IPS DF 6.9 (cell line): ENCODE measurements at regions not wholly inside any gene's neighbourhood (a gene's known extent, or its start where the extent isn't known, plus 50 kb on each side); places are given as distances from the start of the nearest gene placed in this dataset.

Source experiments
- DNase-seq: peaks from one replicate; pipeline ENCODE4 v3.0.0-alpha.2; 2013; ENCODE audit warnings: low read depth, low spot score
- H3K27ac ChIP-seq: one replicate; pipeline ENCODE4 v1.5.1; 2013; ENCODE audit warnings: low read length, control low read depth
- H3K27me3 ChIP-seq: 2 replicates; pipeline ENCODE4 v1.6.1; 2013; ENCODE audit warnings: mild to moderate bottlenecking, low read length; ENCODE audit not compliant: control insufficient read depth, insufficient read depth
- H3K36me3 ChIP-seq: 2 replicates; pipeline ENCODE4 v1.6.1; 2013; ENCODE audit warnings: low read length; ENCODE audit not compliant: control insufficient read depth, insufficient read depth
- H3K4me1 ChIP-seq: 2 replicates; pipeline ENCODE4 v1.6.1; 2013; ENCODE audit warnings: low read length; ENCODE audit not compliant: control insufficient read depth, insufficient read depth
- H3K4me3 ChIP-seq: 2 replicates; pipeline ENCODE4 v1.5.1; 2013; ENCODE audit warnings: mild to moderate bottlenecking, low read length
- H3K9me3 ChIP-seq: 2 replicates; pipeline ENCODE4 v1.6.1; 2013; ENCODE audit warnings: low read length, inconsistent platforms; ENCODE audit not compliant: control insufficient read depth, insufficient read depth
- WGBS: extraction: QIAGEN DNeasy Blood & Tissue Kit; methylation state at CpG from one replicate; pipeline ENCODE4 v1.1.7; 2013; ENCODE audit warnings: mixed read lengths, missing lambda C conversion rate; ENCODE audit not compliant: insufficient read length, insufficient coverage; 5-methylcytosine and 5-hydroxymethylcytosine counted together

- no peak overlapping the region for H3K27ac ChIP-seq
- no peaks in the 10 kb centered on the region for H3K9me3 ChIP-seq
- no peaks in the 10 kb centered on the region for H3K36me3 ChIP-seq
- no peaks in the 10 kb centered on the region for H3K4me1 ChIP-seq
- DNase-seq = no peak
- 100% methylated on average over 1 of the region's 3 CpGs for WGBS
- H3K4me3 ChIP-seq = no peak overlapping the region
- H3K27me3 ChIP-seq = no peaks in the 10 kb centered on the region
Observed at GRCh38 chr4:147303873-147304229, 177.0 kb upstream of the EDNRA start.

- WGBS = no CpG with 5 or more reads among the region's 5 CpGs
- no peaks in the 10 kb centered on the region for H3K9me3 ChIP-seq
Observed at GRCh38 chr4:147307896-147308674, 172.8 kb upstream of the EDNRA start.

GRCh38 chr4:147309434-147309833, 171.5 kb upstream of the EDNRA start:
- no peak for DNase-seq

More at GRCh38 chr4:147307896-147308674, 172.8 kb upstream of the EDNRA start:
- Histone ChIP-seq H3K4me3 (no peak overlapping the region), H3K36me3 (no peaks in the 10 kb centered on the region), H3K27me3 (no peaks in the 10 kb centered on the region), H3K4me1 (no peaks in the 10 kb centered on the region), H3K27ac (no peak overlapping the region)
- DNase-seq = no peak

GRCh38 chr4:147310312-147310711, 170.6 kb upstream of the EDNRA start:
- H3K27me3 ChIP-seq = no peaks in the 10 kb centered on the region
- H3K36me3 ChIP-seq = no peaks in the 10 kb centered on the region
- no peak overlapping the region for H3K27ac ChIP-seq
- H3K4me1 ChIP-seq = no peaks in the 10 kb centered on the region
- H3K4me3 ChIP-seq = no peak overlapping the region
- no peak for DNase-seq
- WGBS = no CpG with 5 or more reads among the region's 4 CpGs
- H3K9me3 ChIP-seq = no peaks in the 10 kb centered on the region

More at GRCh38 chr4:147309434-147309833, 171.5 kb upstream of the EDNRA start:
- Histone ChIP-seq H3K27me3 (no peaks in the 10 kb centered on the region), H3K36me3 (no peaks in the 10 kb centered on the region), H3K4me3 (no peak overlapping the region), H3K9me3 (no peaks in the 10 kb centered on the region), H3K4me1 (no peaks in the 10 kb centered on the region), H3K27ac (no peak overlapping the region)
- WGBS = no CpG with 5 or more reads among the region's 4 CpGs

- Histone ChIP-seq H3K4me3 (no peak overlapping the region), H3K4me1 (no peaks in the 10 kb centered on the region), H3K27ac (no peak overlapping the region), H3K36me3 (no peaks in the 10 kb centered on the region), H3K9me3 (no peaks in the 10 kb centered on the region), H3K27me3 (no peaks in the 10 kb centered on the region)
- no peak for DNase-seq
- WGBS = no CpG with 5 or more reads among the region's 2 CpGs
Observed at GRCh38 chr4:147311956-147312355, 168.9 kb upstream of the EDNRA start.

- H3K36me3 ChIP-seq = no peaks in the 10 kb centered on the region
- no CpG with 5 or more reads among the region's 7 CpGs for WGBS
- no peak for DNase-seq
- no peak overlapping the region for H3K27ac ChIP-seq
- H3K4me1 ChIP-seq = no peaks in the 10 kb centered on the region
- H3K4me3 ChIP-seq = no peak overlapping the region
- H3K27me3 ChIP-seq = no peaks in the 10 kb centered on the region
- no peaks in the 10 kb centered on the region for H3K9me3 ChIP-seq
Observed at GRCh38 chr4:147312376-147313046, 168.4 kb upstream of the EDNRA start.

GRCh38 chr4:147313108-147313507, 167.8 kb upstream of the EDNRA start:
- WGBS = no CpG with 5 or more reads among the region's 1 CpG

GRCh38 chr4:147318586-147318985, 162.3 kb upstream of the EDNRA start:
- DNase-seq = no peak
- H3K36me3 ChIP-seq = no peaks in the 10 kb centered on the region
- no peaks in the 10 kb centered on the region for H3K9me3 ChIP-seq
- H3K27ac ChIP-seq = no peak overlapping the region
- H3K27me3 ChIP-seq = no peaks in the 10 kb centered on the region
- no peak overlapping the region for H3K4me3 ChIP-seq
- H3K4me1 ChIP-seq = no peaks in the 10 kb centered on the region
- no CpG with 5 or more reads among the region's 3 CpGs for WGBS

More at GRCh38 chr4:147313108-147313507, 167.8 kb upstream of the EDNRA start:
- no peak for DNase-seq
- no peaks in the 10 kb centered on the region for H3K36me3 ChIP-seq
- no peak overlapping the region for H3K4me3 ChIP-seq
- H3K4me1 ChIP-seq = no peaks in the 10 kb centered on the region
- no peaks in the 10 kb centered on the region for H3K27me3 ChIP-seq
- H3K27ac ChIP-seq = no peak overlapping the region
- H3K9me3 ChIP-seq = no peaks in the 10 kb centered on the region

- no peaks in the 10 kb centered on the region for H3K27me3 ChIP-seq
- H3K4me1 ChIP-seq = no peaks in the 10 kb centered on the region
- H3K36me3 ChIP-seq = no peaks in the 10 kb centered on the region
- no peaks in the 10 kb centered on the region for H3K9me3 ChIP-seq
- no peak overlapping the region for H3K4me3 ChIP-seq
- H3K27ac ChIP-seq = no peak overlapping the region
- no peak for DNase-seq
- WGBS = no CpG with 5 or more reads among the region's 3 CpGs
Observed at GRCh38 chr4:147325571-147325981, 155.3 kb upstream of the EDNRA start.

- no peaks in the 10 kb centered on the region for H3K36me3 ChIP-seq
- H3K4me1 ChIP-seq = no peaks in the 10 kb centered on the region
- no peaks in the 10 kb centered on the region for H3K27me3 ChIP-seq
- H3K9me3 ChIP-seq = no peaks in the 10 kb centered on the region
- H3K4me3 ChIP-seq = no peak overlapping the region
- no peak for DNase-seq
- no peak overlapping the region for H3K27ac ChIP-seq
Observed at GRCh38 chr4:147326591-147326990, 154.3 kb upstream of the EDNRA start.

GRCh38 chr4:147327322-147327721, 153.6 kb upstream of the EDNRA start:
- WGBS = no CpG with 5 or more reads among the region's 2 CpGs
- Histone ChIP-seq H3K4me3 (no peak overlapping the region), H3K4me1 (no peaks in the 10 kb centered on the region), H3K36me3 (no peaks in the 10 kb centered on the region), H3K27me3 (no peaks in the 10 kb centered on the region), H3K27ac (no peak overlapping the region), H3K9me3 (no peaks in the 10 kb centered on the region)
- no peak for DNase-seq
